Naive thymus-derived CD8-positive, alpha-beta T cell (primary cell): ENCODE measurements at regions not wholly inside any gene's neighbourhood (a gene's known extent, or its start where the extent isn't known, plus 50 kb on each side); places are given as distances from the start of the nearest gene placed in this dataset.
"Not testable (repeated sequence)": the region's sequence is repeated elsewhere in the genome, so short reads cannot be mapped to it uniquely, and the experiment has no call there.

Experiments used
- ATAC-seq, 2 donors: fragments of 150-1000 bp; cut with Tn5 transposase in 1 of 2; sonication (Bioruptor Pico), chemical (Tn5 transposase) in 1 of 2; 1 replicate in 1 of 2; 2 replicates in 1 of 2; pipeline ENCODE4 v1.10.0; 2021; ENCODE audit warnings: mild to moderate bottlenecking in 2 of 2, moderate library complexity in 2 of 2
- POLR2A ChIA-PET: fragments of 350-600 bp; sonication (Branson Sonifier 250); formaldehyde crosslinking; loops from one replicate; lab custom pipeline; 2021; ENCODE audit warnings: antibody characterized with exemption; lab: Charles Lee
- DNase-seq, 10 donors: peaks; one replicate each; pipeline versions ENCODE4 v3.0.0 to v3.0.0-alpha.2; 2020 to 2022
- H3K27ac Mint-ChIP-seq, 10 donors: one replicate each; pipeline ENCODE4 v1.8.0; 2020 to 2022; ENCODE audit warnings: mild to moderate bottlenecking in 10 of 10, mixed read lengths in 10 of 10, moderate library complexity in 4 of 10, inconsistent platforms in 1 of 10
- H3K27me3 Mint-ChIP-seq, 5 donors: one replicate each; pipeline ENCODE4 v1.8.0; 2021 to 2022; ENCODE audit warnings: mixed read lengths in 5 of 5
- H3K36me3 Mint-ChIP-seq, 3 donors: one replicate each; pipeline ENCODE4 v1.8.0; 2020 to 2022; ENCODE audit warnings: mixed read lengths in 3 of 3, mild to moderate bottlenecking in 2 of 3, inconsistent platforms in 1 of 3
- H3K4me1 Mint-ChIP-seq, 4 donors: one replicate each; pipeline ENCODE4 v1.8.0; 2021 to 2022; ENCODE audit warnings: mixed read lengths in 4 of 4
- H3K4me3 Mint-ChIP-seq, 10 donors: one replicate each; pipeline ENCODE4 v1.8.0; 2020 to 2022; ENCODE audit warnings: mild to moderate bottlenecking in 10 of 10, mixed read lengths in 10 of 10, moderate library complexity in 6 of 10, inconsistent platforms in 1 of 10
- H3K9me3 Mint-ChIP-seq, 9 donors: one replicate each; pipeline ENCODE4 v1.8.0; 2020 to 2022; ENCODE audit warnings: mixed read lengths in 9 of 9, mild to moderate bottlenecking in 3 of 9, inconsistent platforms in 1 of 9, moderate library complexity in 1 of 9

GRCh38 chr3:192968901-192969300 is 51.2 kb upstream of the MB21D2 start:
- peaks cover 0 to 26% (median 8%) of the 10 kb centered on the region in 9 donors for H3K9me3 Mint-ChIP-seq
- DNase-seq, POLR2A ChIA-PET, H3K27ac Mint-ChIP-seq, ATAC-seq, H3K36me3 Mint-ChIP-seq, H3K4me1 Mint-ChIP-seq, H3K4me3 Mint-ChIP-seq: not testable (repeated sequence)
- H3K27me3 Mint-ChIP-seq = peaks cover 0 to 39% (median 17%) of the 10 kb centered on the region in 5 donors

GRCh38 chr3:192980632-192981031 is 63.0 kb upstream of the MB21D2 start:
- Mint-ChIP-seq H3K27ac (no peak overlapping the region), H3K9me3 (peaks cover 0 to 16% (median 6%) of the 10 kb centered on the region in 9 donors), H3K36me3 (no peaks in the 10 kb centered on the region), H3K27me3 (peaks cover 0 to 1% (median 0%) of the 10 kb centered on the region in 5 donors), H3K4me3 (no peak overlapping the region), H3K4me1 (no peaks in the 10 kb centered on the region)
- POLR2A ChIA-PET = no interaction called here
- DNase-seq = no peak
- ATAC-seq = no peak

GRCh38 chr3:192986379-192986778 is 68.7 kb upstream of the MB21D2 start:
- no peaks in the 10 kb centered on the region for H3K4me1 Mint-ChIP-seq
- no peak for ATAC-seq
- no peak overlapping the region for H3K27ac Mint-ChIP-seq
- H3K36me3 Mint-ChIP-seq = no peaks in the 10 kb centered on the region
- DNase-seq = no peak
- H3K9me3 Mint-ChIP-seq = peaks cover 0 to 4% (median 0%) of the 10 kb centered on the region in 9 donors
- H3K27me3 Mint-ChIP-seq = no peaks in the 10 kb centered on the region
- POLR2A ChIA-PET = no interaction called here
- no peak overlapping the region for H3K4me3 Mint-ChIP-seq

GRCh38 chr3:192991356-192991755 is 73.7 kb upstream of the MB21D2 start:
- Mint-ChIP-seq H3K36me3 (no peaks in the 10 kb centered on the region), H3K4me3 (no peak overlapping the region), H3K27ac (no peak overlapping the region), H3K27me3 (peaks cover 0 to 2% (median 0%) of the 10 kb centered on the region in 5 donors), H3K4me1 (no peaks in the 10 kb centered on the region), H3K9me3 (peaks cover 0 to 4% (median 0%) of the 10 kb centered on the region in 9 donors)
- DNase-seq (no peak), ATAC-seq (no peak)
- POLR2A ChIA-PET = no interaction called here

GRCh38 chr3:192992361-192992760 is 74.7 kb upstream of the MB21D2 start:
- POLR2A ChIA-PET = no interaction called here
- Mint-ChIP-seq H3K27ac (no peak overlapping the region), H3K4me3 (no peak overlapping the region), H3K4me1 (no peaks in the 10 kb centered on the region), H3K9me3 (peaks cover 0 to 4% (median 0%) of the 10 kb centered on the region in 9 donors), H3K36me3 (no peaks in the 10 kb centered on the region), H3K27me3 (peaks cover 0 to 12% (median 0%) of the 10 kb centered on the region in 5 donors)
- no peak for DNase-seq
- ATAC-seq = no peak

GRCh38 chr3:192993411-192993810 is 75.8 kb upstream of the MB21D2 start:
- ATAC-seq = no peak
- Mint-ChIP-seq H3K4me1 (no peaks in the 10 kb centered on the region), H3K36me3 (no peaks in the 10 kb centered on the region), H3K27ac (no peak overlapping the region), H3K27me3 (peaks cover 0 to 13% (median 0%) of the 10 kb centered on the region in 5 donors), H3K9me3 (peaks cover 0 to 4% (median 0%) of the 10 kb centered on the region in 9 donors), H3K4me3 (no peak overlapping the region)
- DNase-seq = no peak
- POLR2A ChIA-PET = no interaction called here

- H3K4me1 Mint-ChIP-seq, POLR2A ChIA-PET, ATAC-seq, DNase-seq, H3K27ac Mint-ChIP-seq, H3K4me3 Mint-ChIP-seq, H3K36me3 Mint-ChIP-seq: not testable (repeated sequence)
- peaks cover 0 to 12% (median 4%) of the 10 kb centered on the region in 9 donors for H3K9me3 Mint-ChIP-seq
- peaks cover 0 to 13% (median 0%) of the 10 kb centered on the region in 5 donors for H3K27me3 Mint-ChIP-seq
Measured at GRCh38 chr3:193001113-193001512, 83.5 kb upstream of the MB21D2 start.

GRCh38 chr3:193003624-193004023 is 86.0 kb upstream of the MB21D2 start:
- H3K27ac Mint-ChIP-seq, ATAC-seq, DNase-seq, POLR2A ChIA-PET, H3K4me3 Mint-ChIP-seq, H3K4me1 Mint-ChIP-seq, H3K36me3 Mint-ChIP-seq: not testable (repeated sequence)
- Mint-ChIP-seq H3K9me3 (peaks cover 0 to 25% (median 4%) of the 10 kb centered on the region in 9 donors), H3K27me3 (peaks cover 0 to 13% (median 0%) of the 10 kb centered on the region in 5 donors)

GRCh38 chr3:193008654-193009053 is 91.0 kb upstream of the MB21D2 start:
- no peak overlapping the region for H3K27ac Mint-ChIP-seq
- peaks cover 0 to 19% (median 2%) of the 10 kb centered on the region in 5 donors for H3K27me3 Mint-ChIP-seq
- DNase-seq = no peak
- ATAC-seq = no peak
- H3K4me3 Mint-ChIP-seq = no peak overlapping the region
- H3K36me3 Mint-ChIP-seq = peaks cover 0 to 12% (median 0%) of the 10 kb centered on the region in 3 donors
- H3K9me3 Mint-ChIP-seq = peaks cover 0 to 39% (median 8%) of the 10 kb centered on the region in 9 donors
- POLR2A ChIA-PET = no interaction called here
- H3K4me1 Mint-ChIP-seq = no peaks in the 10 kb centered on the region

GRCh38 chr3:193010191-193010590 is 92.5 kb upstream of the MB21D2 start:
- POLR2A ChIA-PET = no interaction called here
- Mint-ChIP-seq H3K27me3 (peaks cover 0 to 19% (median 2%) of the 10 kb centered on the region in 5 donors), H3K36me3 (peaks cover 0 to 12% (median 0%) of the 10 kb centered on the region in 3 donors), H3K9me3 (peaks cover 0 to 36% (median 12%) of the 10 kb centered on the region in 9 donors), H3K4me3 (no peak overlapping the region), H3K27ac (no peak overlapping the region), H3K4me1 (no peaks in the 10 kb centered on the region)
- DNase-seq = no peak
- ATAC-seq = no peak

GRCh38 chr3:193011958-193012357 is 94.3 kb upstream of the MB21D2 start:
- H3K9me3 Mint-ChIP-seq = peaks cover 0 to 27% (median 8%) of the 10 kb centered on the region in 9 donors
- H3K27me3 Mint-ChIP-seq = peaks cover 1 to 29% (median 5%) of the 10 kb centered on the region in 5 donors
- ATAC-seq = no peak
- H3K4me3 Mint-ChIP-seq = no peak overlapping the region
- POLR2A ChIA-PET = no interaction called here
- no peak overlapping the region for H3K27ac Mint-ChIP-seq
- peaks cover 0 to 12% (median 0%) of the 10 kb centered on the region in 3 donors for H3K36me3 Mint-ChIP-seq
- no peaks in the 10 kb centered on the region for H3K4me1 Mint-ChIP-seq
- DNase-seq = no peak

- no peak overlapping the region for H3K4me3 Mint-ChIP-seq
- ATAC-seq (no peak), DNase-seq (no peak)
- no peaks in the 10 kb centered on the region for H3K4me1 Mint-ChIP-seq
- peaks cover 0 to 12% (median 0%) of the 10 kb centered on the region in 3 donors for H3K36me3 Mint-ChIP-seq
- H3K27ac Mint-ChIP-seq = no peak overlapping the region
- H3K9me3 Mint-ChIP-seq = peaks cover 0 to 18% (median 8%) of the 10 kb centered on the region in 9 donors
- H3K27me3 Mint-ChIP-seq = peaks cover 4 to 18% (median 5%) of the 10 kb centered on the region in 5 donors
- POLR2A ChIA-PET = no interaction called here
Measured at GRCh38 chr3:193014902-193015301, 97.2 kb upstream of the MB21D2 start.

- no peak for DNase-seq
- no peak for ATAC-seq
- peaks cover 0 to 12% (median 0%) of the 10 kb centered on the region in 3 donors for H3K36me3 Mint-ChIP-seq
- H3K4me3 Mint-ChIP-seq = no peak overlapping the region
- POLR2A ChIA-PET = no interaction called here
- H3K4me1 Mint-ChIP-seq = no peaks in the 10 kb centered on the region
- H3K9me3 Mint-ChIP-seq = peaks cover 0 to 18% (median 8%) of the 10 kb centered on the region in 9 donors
- peaks cover 3 to 18% (median 5%) of the 10 kb centered on the region in 5 donors for H3K27me3 Mint-ChIP-seq
- H3K27ac Mint-ChIP-seq = no peak overlapping the region
Measured at GRCh38 chr3:193016437-193016901, 98.8 kb upstream of the MB21D2 start.

GRCh38 chr3:193021506-193022010 is 103.9 kb upstream of the MB21D2 start:
- POLR2A ChIA-PET = no interaction called here
- H3K4me1 Mint-ChIP-seq = no peaks in the 10 kb centered on the region
- no peaks in the 10 kb centered on the region for H3K9me3 Mint-ChIP-seq
- no peak for DNase-seq
- peaks cover 0 to 13% (median 3%) of the 10 kb centered on the region in 5 donors for H3K27me3 Mint-ChIP-seq
- H3K4me3 Mint-ChIP-seq = no peak overlapping the region
- H3K36me3 Mint-ChIP-seq = no peaks in the 10 kb centered on the region
- ATAC-seq = no peak
- H3K27ac Mint-ChIP-seq = no peak overlapping the region
